Lung (tissue), 11 donors: ENCODE measurements at regions not wholly inside any gene's neighbourhood (a gene's known extent, or its start where the extent isn't known, plus 50 kb on each side); places are given as distances from the start of the nearest gene placed in this dataset.

ENCODE experiments used
- ATAC-seq: fragments of 200-7000 bp; cut with Tn5 transposase; one replicate; pipeline ENCODE4 v1.9.1; 2020; ENCODE audit warnings: moderate number of reproducible peaks; ENCODE audit not compliant: insufficient read depth, low FRiP score
- DNase-seq, 3 donors: peaks; one replicate each; pipeline ENCODE4 v3.0.0-alpha.2; 2013 to 2017
- H3K27ac ChIP-seq, 2 donors: one replicate each; pipeline ENCODE4 v1.5.1; 2013; ENCODE audit warnings: mild to moderate bottlenecking in 2 of 2, moderate library complexity in 2 of 2, control low read depth in 1 of 2, inconsistent platforms in 1 of 2, low read depth in 1 of 2, low read length in 1 of 2
- H3K27me3 ChIP-seq, 3 donors: one replicate each; pipeline ENCODE4 v1.5.1; 2013; ENCODE audit warnings: low read length in 2 of 3; ENCODE audit not compliant: control insufficient read depth in 3 of 3, insufficient read depth in 3 of 3
- H3K36me3 ChIP-seq, 4 donors: one replicate each; pipeline ENCODE4 v1.5.1; 2013; ENCODE audit warnings: low read length in 4 of 4, mild to moderate bottlenecking in 1 of 4, moderate library complexity in 1 of 4; ENCODE audit not compliant: control insufficient read depth in 4 of 4, insufficient read depth in 4 of 4
- H3K4me1 ChIP-seq, 5 donors: one replicate each; pipeline ENCODE4 v1.5.1; 2013; ENCODE audit warnings: low read length in 5 of 5, mild to moderate bottlenecking in 2 of 5, moderate library complexity in 1 of 5; ENCODE audit not compliant: control insufficient read depth in 5 of 5, insufficient read depth in 5 of 5
- H3K4me3 ChIP-seq: one replicate; pipeline ENCODE4 v1.5.1; 2013; ENCODE audit warnings: mild to moderate bottlenecking, control low read depth, moderate library complexity
- H3K9ac ChIP-seq, 2 donors: one replicate each; pipeline ENCODE4 v1.5.1; 2013; ENCODE audit warnings: low read length in 2 of 2, control low read depth in 1 of 2; ENCODE audit not compliant: insufficient read depth in 1 of 2
- H3K9me3 ChIP-seq, 4 donors: one replicate each; pipeline ENCODE4 v1.5.1; 2013; ENCODE audit warnings: low read length in 3 of 4, mild to moderate bottlenecking in 1 of 4, moderate library complexity in 1 of 4; ENCODE audit not compliant: control insufficient read depth in 4 of 4, insufficient read depth in 3 of 4
- CTCF ChIP-seq: IDR thresholded peaks from 2 replicates; pipeline ENCODE4 v1.5.1; 2012; ENCODE audit warnings: mild to moderate bottlenecking; ENCODE audit errors: control extremely low read depth, extremely low read depth
- WGBS, 2 donors: extraction: QIAGEN DNeasy Blood & Tissue Kit; methylation state at CpG; one replicate each; pipeline ENCODE4 v1.1.7; 2013; 5-methylcytosine and 5-hydroxymethylcytosine counted together
- donor health status: control.
- donor health status: control.
- donor health status: Bipolar disorder and iron deficiency.
- donor health status: healthy.
- donor health status: DM: yes; HTN: yes; CAD: no.

GRCh38 chr9:79263628-79264027 is 308.1 kb upstream of the TLE4 start:
- H3K9me3 ChIP-seq = peaks cover 0 to 8% (median 0%) of the 10 kb centered on the region in 4 donors
- no peak overlapping the region for H3K27ac ChIP-seq
- no peak for ATAC-seq
- H3K4me1 ChIP-seq = peaks cover 0 to 1% (median 0%) of the 10 kb centered on the region in 5 donors
- H3K27me3 ChIP-seq = peaks cover 0 to 6% (median 3%) of the 10 kb centered on the region in 3 donors
- H3K36me3 ChIP-seq = no peaks in the 10 kb centered on the region
- H3K4me3 ChIP-seq = no peak overlapping the region
- H3K9ac ChIP-seq = no peak overlapping the region
- DNase-seq = no peak
- TF ChIP-seq CTCF = no peak
- 24 to 33% methylated on average over 1 of the region's 1 CpG for WGBS, 2 donors

- peaks cover 0 to 1% (median 0%) of the 10 kb centered on the region in 5 donors for H3K4me1 ChIP-seq
- H3K9me3 ChIP-seq = peaks cover 0 to 6% (median 0%) of the 10 kb centered on the region in 4 donors
- H3K36me3 ChIP-seq = no peaks in the 10 kb centered on the region
- DNase-seq (no peak), ATAC-seq (no peak)
- TF ChIP-seq CTCF = no peak
- no peak overlapping the region for H3K9ac ChIP-seq
- H3K4me3 ChIP-seq = no peak overlapping the region
- H3K27ac ChIP-seq = no peak overlapping the region
- peaks cover 0 to 3% (median 3%) of the 10 kb centered on the region in 3 donors for H3K27me3 ChIP-seq
Measured at GRCh38 chr9:79264041-79264440, 307.7 kb upstream of the TLE4 start.

- WGBS, 2 donors = 27 to 57% methylated on average over 11 of the region's 11 CpGs
- H3K36me3 ChIP-seq = no peaks in the 10 kb centered on the region
- DNase-seq (no peak), ATAC-seq (no peak)
- no peak overlapping the region for H3K9ac ChIP-seq
- H3K4me1 ChIP-seq = peaks cover 0 to 1% (median 0%) of the 10 kb centered on the region in 5 donors
- peaks cover 0 to 3% (median 3%) of the 10 kb centered on the region in 3 donors for H3K27me3 ChIP-seq
- no peak for TF ChIP-seq CTCF
- H3K4me3 ChIP-seq = no peak overlapping the region
- no peak overlapping the region for H3K27ac ChIP-seq
- peaks cover 0 to 6% (median 0%) of the 10 kb centered on the region in 4 donors for H3K9me3 ChIP-seq
Measured at GRCh38 chr9:79264511-79265355, 307.0 kb upstream of the TLE4 start.
